Hepatocyte (in vitro differentiated cells): ENCODE measurements at regions not wholly inside any gene's neighbourhood (a gene's known extent, or its start where the extent isn't known, plus 50 kb on each side); places are given as distances from the start of the nearest gene placed in this dataset.
"Not testable (repeated sequence)": the region's sequence is repeated elsewhere in the genome, so short reads cannot be mapped to it uniquely, and the experiment has no call there.

Source experiments
- DNase-seq: peaks from one replicate; pipeline ENCODE4 v3.0.0-alpha.2; 2016; ENCODE audit warnings: low spot score
- H2AFZ ChIP-seq: fragments of 200-600 bp; sonication (generic); 2 replicates; pipeline ENCODE4 v1.6.0; 2016; ENCODE audit warnings: antibody characterized with exemption, mild to moderate bottlenecking
- H3K27ac ChIP-seq: fragments of 200-600 bp; sonication (generic); 2 replicates; pipeline ENCODE4 v1.5.1; 2016; ENCODE audit warnings: mild to moderate bottlenecking
- H3K27me3 ChIP-seq: fragments of 200-600 bp; sonication (generic); 2 replicates; pipeline ENCODE4 v1.6.1; 2016
- H3K36me3 ChIP-seq: fragments of 200-600 bp; sonication (generic); replicated peaks from 2 replicates; pipeline ENCODE4 v1.5.1; 2016; ENCODE audit warnings: low read depth; ENCODE audit not compliant: insufficient read depth
- H3K4me1 ChIP-seq: fragments of 200-600 bp; sonication (generic); 2 replicates; pipeline ENCODE4 v1.5.1; 2016; ENCODE audit warnings: mild to moderate bottlenecking, moderate library complexity; ENCODE audit not compliant: insufficient read depth
- H3K4me2 ChIP-seq: fragments of 200-600 bp; sonication (generic); 2 replicates; pipeline ENCODE4 v1.6.0; 2016
- H3K4me3 ChIP-seq: fragments of 200-600 bp; sonication (generic); 2 replicates; pipeline ENCODE4 v1.5.1; 2016; ENCODE audit warnings: mild to moderate bottlenecking
- H3K79me2 ChIP-seq: fragments of 200-600 bp; sonication (generic); 2 replicates; pipeline ENCODE4 v1.6.0; 2017; ENCODE audit warnings: mild to moderate bottlenecking
- H3K9me2 ChIP-seq: fragments of 200-600 bp; sonication (generic); replicated peaks from 2 replicates; pipeline ENCODE4 v1.6.0; 2017; ENCODE audit warnings: mild to moderate bottlenecking; ENCODE audit not compliant: insufficient read depth
- H3K9me3 ChIP-seq: fragments of 200-600 bp; sonication (generic); 2 replicates; pipeline ENCODE4 v1.5.1; 2016; ENCODE audit warnings: low read depth, mild to moderate bottlenecking
- H4K20me1 ChIP-seq: fragments of 200-600 bp; sonication (generic); 2 replicates; pipeline ENCODE4 v1.6.0; 2016; ENCODE audit warnings: mild to moderate bottlenecking; ENCODE audit not compliant: insufficient read depth, poor library complexity, severe bottlenecking
- EZH2 ChIP-seq: fragments of 200-600 bp; sonication (generic); IDR thresholded peaks from 2 replicates; pipeline ENCODE4 v1.6.1; 2016; ENCODE audit warnings: antibody characterized with exemption, mild to moderate bottlenecking, borderline replicate concordance
- EZH2phosphoT487 ChIP-seq: fragments of 200-600 bp; sonication (generic); IDR thresholded peaks from one replicate; pipeline ENCODE4 v1.6.1; 2018; ENCODE audit warnings: antibody characterized with exemption, mild to moderate bottlenecking, low read depth, moderate library complexity; ENCODE audit not compliant: unreplicated experiment, severe bottlenecking
- WGBS: methylation state at CpG from one replicate; pipeline ENCODE4 v1.1.6; 2016; ENCODE audit warnings: low lambda C conversion rate; ENCODE audit errors: missing lambda C conversion rate; 5-methylcytosine and 5-hydroxymethylcytosine counted together
- TF ChIP-seq, protein P1 (sequence below): fragments of 200-600 bp; sonication (generic); IDR thresholded peaks from 2 replicates; pipeline ENCODE4 v1.5.1; 2016; ENCODE audit warnings: antibody characterized with exemption, mild to moderate bottlenecking; ENCODE audit not compliant: poor library complexity

GRCh38 chr1:68767941-68768340, 271.1 kb upstream of the DEPDC1 start:
- Histone ChIP-seq H3K36me3 (no peaks in the 10 kb centered on the region), H3K79me2 (no peaks in the 10 kb centered on the region), H3K9me2 (no peaks in the 10 kb centered on the region), H3K27me3 (no peaks in the 10 kb centered on the region), H3K4me1 (no peaks in the 10 kb centered on the region), H3K27ac (no peak overlapping the region), H3K9me3 (no peaks in the 10 kb centered on the region), H4K20me1 (no peaks in the 10 kb centered on the region), H2AFZ (no peak overlapping the region), H3K4me3 (no peak overlapping the region), H3K4me2 (no peak overlapping the region)
- no peak for DNase-seq
- 78% methylated on average over 1 of the region's 1 CpG for WGBS
- TF ChIP-seq EZH2phosphoT487 (no peak), EZH2 (no peak)
- TF ChIP-seq, protein P1, sequence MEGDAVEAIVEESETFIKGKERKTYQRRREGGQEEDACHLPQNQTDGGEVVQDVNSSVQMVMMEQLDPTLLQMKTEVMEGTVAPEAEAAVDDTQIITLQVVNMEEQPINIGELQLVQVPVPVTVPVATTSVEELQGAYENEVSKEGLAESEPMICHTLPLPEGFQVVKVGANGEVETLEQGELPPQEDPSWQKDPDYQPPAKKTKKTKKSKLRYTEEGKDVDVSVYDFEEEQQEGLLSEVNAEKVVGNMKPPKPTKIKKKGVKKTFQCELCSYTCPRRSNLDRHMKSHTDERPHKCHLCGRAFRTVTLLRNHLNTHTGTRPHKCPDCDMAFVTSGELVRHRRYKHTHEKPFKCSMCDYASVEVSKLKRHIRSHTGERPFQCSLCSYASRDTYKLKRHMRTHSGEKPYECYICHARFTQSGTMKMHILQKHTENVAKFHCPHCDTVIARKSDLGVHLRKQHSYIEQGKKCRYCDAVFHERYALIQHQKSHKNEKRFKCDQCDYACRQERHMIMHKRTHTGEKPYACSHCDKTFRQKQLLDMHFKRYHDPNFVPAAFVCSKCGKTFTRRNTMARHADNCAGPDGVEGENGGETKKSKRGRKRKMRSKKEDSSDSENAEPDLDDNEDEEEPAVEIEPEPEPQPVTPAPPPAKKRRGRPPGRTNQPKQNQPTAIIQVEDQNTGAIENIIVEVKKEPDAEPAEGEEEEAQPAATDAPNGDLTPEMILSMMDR, result no peak

DNA sequence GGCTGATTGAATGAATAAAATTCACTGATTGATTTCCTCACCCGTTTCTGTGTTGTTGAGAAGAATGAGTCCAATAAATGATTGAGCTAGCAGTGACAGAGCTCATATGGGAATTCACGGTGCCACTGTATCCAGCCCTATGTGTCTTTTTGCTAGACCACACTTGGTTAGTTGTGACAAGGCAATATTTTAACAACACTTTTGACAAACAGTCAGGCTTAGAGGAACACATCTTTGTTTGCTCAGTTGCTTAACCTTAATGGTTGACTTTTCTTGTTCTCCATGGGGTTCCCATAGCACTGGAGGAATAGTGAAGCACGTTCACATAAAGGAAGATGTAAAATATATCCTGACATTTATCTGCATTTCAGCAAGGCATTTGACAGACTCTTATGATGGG, 273.9 kb upstream of the DEPDC1 start:
- no peak for DNase-seq
- Histone ChIP-seq H3K9me3 (no peaks in the 10 kb centered on the region), H3K36me3 (no peaks in the 10 kb centered on the region), H3K4me1 (no peaks in the 10 kb centered on the region), H3K27ac (no peak overlapping the region), H4K20me1 (no peaks in the 10 kb centered on the region), H3K27me3 (no peaks in the 10 kb centered on the region), H3K79me2 (no peaks in the 10 kb centered on the region), H3K4me2 (no peak overlapping the region), H2AFZ (no peak overlapping the region), H3K9me2 (no peaks in the 10 kb centered on the region), H3K4me3 (no peak overlapping the region)
- TF ChIP-seq, protein P1, result no peak
- TF ChIP-seq EZH2phosphoT487 (no peak), EZH2 (no peak)
- WGBS, result 84% methylated on average over 3 of the region's 3 CpGs

DNA sequence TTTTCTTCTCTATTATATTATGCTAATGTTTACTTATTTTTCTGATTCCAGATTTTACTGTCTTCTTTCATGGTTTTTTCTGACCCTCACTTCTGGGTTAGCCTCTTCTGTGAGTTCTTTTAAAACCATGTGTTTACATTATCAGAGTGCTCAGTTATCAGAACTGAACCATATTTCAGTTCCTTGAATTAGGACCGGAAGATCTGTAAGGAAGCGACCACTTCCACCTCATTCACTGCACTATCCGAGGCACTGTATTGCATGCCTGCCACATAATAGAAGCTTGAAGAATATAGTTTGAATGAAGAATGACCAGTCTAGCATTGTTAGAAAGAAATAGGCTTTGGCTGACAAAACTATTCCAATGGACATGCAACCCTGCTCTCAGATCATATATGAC, 281.0 kb upstream of the DEPDC1 start:
- no peaks in the 10 kb centered on the region for H3K9me2 ChIP-seq
- no peak overlapping the region for H3K4me2 ChIP-seq
- TF ChIP-seq, protein P1, result no peak
- no peak for TF ChIP-seq EZH2phosphoT487
- no peaks in the 10 kb centered on the region for H3K79me2 ChIP-seq
- no peak overlapping the region for H3K4me3 ChIP-seq
- WGBS, result 61% methylated on average over 3 of the region's 3 CpGs
- no peaks in the 10 kb centered on the region for H3K4me1 ChIP-seq
- H2AFZ ChIP-seq, result no peak overlapping the region
- no peaks in the 10 kb centered on the region for H4K20me1 ChIP-seq
- H3K36me3 ChIP-seq, result no peaks in the 10 kb centered on the region
- no peaks in the 10 kb centered on the region for H3K9me3 ChIP-seq
- DNase-seq, result no peak
- no peaks in the 10 kb centered on the region for H3K27me3 ChIP-seq
- no peak overlapping the region for H3K27ac ChIP-seq

DNA sequence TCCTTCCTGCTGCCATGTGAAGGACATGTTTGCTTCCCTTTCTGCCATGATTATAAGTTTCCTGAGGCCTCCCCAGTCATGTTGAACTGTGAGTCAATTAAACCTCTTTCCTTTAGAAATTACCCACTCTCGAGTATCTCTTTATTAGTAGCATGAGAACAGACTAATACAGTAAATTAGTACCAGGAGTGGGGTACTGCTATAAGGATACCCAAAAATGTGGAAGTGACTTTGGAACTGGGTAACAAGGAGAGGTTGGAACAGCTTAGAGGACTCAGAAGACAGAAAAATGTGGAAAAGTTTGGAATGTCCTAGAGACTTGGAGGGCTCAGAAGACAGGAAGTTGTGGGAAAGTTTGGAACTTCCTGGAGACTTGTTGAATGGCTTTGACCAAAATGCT, 283.0 kb upstream of the DEPDC1 start:
- not testable (repeated sequence) for H3K27ac ChIP-seq, H3K36me3 ChIP-seq, H3K4me1 ChIP-seq, H3K9me2 ChIP-seq, DNase-seq, H2AFZ ChIP-seq, H3K4me3 ChIP-seq, H3K9me3 ChIP-seq, H3K4me2 ChIP-seq, H3K79me2 ChIP-seq, H4K20me1 ChIP-seq, H3K27me3 ChIP-seq
- WGBS, result 82% methylated on average over 1 of the region's 1 CpG
